Liver (tissue), 8 donors: ENCODE measurements at regions not wholly inside any gene's neighbourhood (a gene's known extent, or its start where the extent isn't known, plus 50 kb on each side); places are given as distances from the start of the nearest gene placed in this dataset.

Experiments used
- DNase-seq: peaks from one replicate; pipeline ENCODE4 v3.0.0-alpha.2; 2017; ENCODE audit warnings: low spot score
- H3K27ac ChIP-seq, 2 donors: one replicate each; pipeline ENCODE4 v1.7.0; 2013; ENCODE audit warnings: inconsistent platforms in 2 of 2, low read length in 2 of 2, control low read depth in 1 of 2, low read depth in 1 of 2, mild to moderate bottlenecking in 1 of 2
- H3K27me3 ChIP-seq, 4 donors: one replicate each; pipeline versions ENCODE4 v1.6.1 to v1.7.0; 2013; ENCODE audit warnings: low read length in 3 of 4, inconsistent platforms in 1 of 4, mild to moderate bottlenecking in 1 of 4, moderate library complexity in 1 of 4; ENCODE audit not compliant: control insufficient read depth in 4 of 4, insufficient read depth in 4 of 4
- H3K36me3 ChIP-seq, 4 donors: one replicate each; pipeline versions ENCODE4 v1.6.1 to v1.7.0; 2013; ENCODE audit warnings: low read length in 3 of 4, mild to moderate bottlenecking in 3 of 4, low read depth in 1 of 4, moderate library complexity in 1 of 4; ENCODE audit not compliant: control insufficient read depth in 4 of 4, insufficient read depth in 3 of 4
- H3K4me1 ChIP-seq, 4 donors: one replicate each; pipeline versions ENCODE4 v1.6.1 to v1.7.0; 2013; ENCODE audit warnings: low read length in 3 of 4, mild to moderate bottlenecking in 3 of 4, moderate library complexity in 1 of 4; ENCODE audit not compliant: control insufficient read depth in 4 of 4, insufficient read depth in 4 of 4
- H3K4me3 ChIP-seq, 3 donors: one replicate each; pipeline versions ENCODE4 v1.6.1 to v1.7.0; 2013; ENCODE audit warnings: low read length in 3 of 3, control low read depth in 1 of 3, low read depth in 1 of 3, mild to moderate bottlenecking in 1 of 3
- H3K9ac ChIP-seq, 2 donors: one replicate each; pipeline ENCODE4 v1.7.0; 2013; ENCODE audit warnings: low read length in 2 of 2, mild to moderate bottlenecking in 2 of 2, moderate library complexity in 2 of 2, control low read depth in 1 of 2, low read depth in 1 of 2
- H3K9me3 ChIP-seq, 4 donors: one replicate each; pipeline versions ENCODE4 v1.6.1 to v1.7.0; 2013; ENCODE audit warnings: low read length in 3 of 4; ENCODE audit not compliant: control insufficient read depth in 4 of 4
- EGR1 ChIP-seq, 2 donors: IDR thresholded peaks; 2 replicates each; pipeline ENCODE4 v1.6.1; 2016 to 2018; ENCODE audit warnings: antibody characterized with exemption in 2 of 2, low read depth in 2 of 2
- FOXA1 ChIP-seq: IDR thresholded peaks from 2 replicates; pipeline ENCODE4 v1.6.1; 2016; ENCODE audit warnings: antibody characterized with exemption
- FOXA2 ChIP-seq: IDR thresholded peaks from 2 replicates; pipeline ENCODE4 v1.6.1; 2016; ENCODE audit warnings: antibody characterized with exemption
- GABPA ChIP-seq, 2 donors: IDR thresholded peaks in 1 of 2; conservative IDR thresholded peaks in 1 of 2; 2 replicates each; pipeline ENCODE4 v1.6.1; 2016; ENCODE audit warnings: antibody characterized with exemption in 2 of 2, mild to moderate bottlenecking in 1 of 2, moderate library complexity in 1 of 2
- HNF4G ChIP-seq: IDR thresholded peaks from 2 replicates; pipeline ENCODE4 v1.6.1; 2016; ENCODE audit warnings: antibody characterized with exemption
- JUND ChIP-seq, 2 donors: IDR thresholded peaks; 2 replicates each; pipeline ENCODE4 v1.6.1; 2016; ENCODE audit warnings: antibody characterized with exemption in 2 of 2
- NR2F2 ChIP-seq: IDR thresholded peaks from 2 replicates; pipeline ENCODE4 v1.6.1; 2016; ENCODE audit warnings: antibody characterized with exemption
- RAD21 ChIP-seq, 2 donors: IDR thresholded peaks; 2 replicates each; pipeline ENCODE4 v1.6.1; 2016; ENCODE audit warnings: antibody characterized with exemption in 2 of 2, mild to moderate bottlenecking in 2 of 2
- RXRA ChIP-seq, 2 donors: IDR thresholded peaks; 2 replicates each; pipeline ENCODE4 v1.6.1; 2017 to 2018; ENCODE audit warnings: antibody characterized with exemption in 2 of 2, mild to moderate bottlenecking in 1 of 2
- TAF1 ChIP-seq: conservative IDR thresholded peaks from 2 replicates; pipeline ENCODE4 v1.6.1; 2016; ENCODE audit warnings: antibody characterized with exemption, mild to moderate bottlenecking
- YY1 ChIP-seq: IDR thresholded peaks from 2 replicates; pipeline ENCODE4 v1.6.1; 2016; ENCODE audit warnings: antibody characterized with exemption, mild to moderate bottlenecking
- WGBS: extraction: QIAGEN DNeasy Blood & Tissue Kit; methylation state at CpG from one replicate; pipeline ENCODE4 v1.1.7; 2013; 5-methylcytosine and 5-hydroxymethylcytosine counted together
- TF ChIP-seq, protein P1 (sequence below): IDR thresholded peaks from 2 replicates; pipeline ENCODE4 v1.6.1; 2016; ENCODE audit warnings: antibody characterized with exemption
- TF ChIP-seq, protein P2 (sequence below): IDR thresholded peaks from 2 replicates; pipeline ENCODE4 v1.6.1; 2016; ENCODE audit warnings: antibody characterized with exemption, mild to moderate bottlenecking
- TF ChIP-seq, protein P3 (sequence below): IDR thresholded peaks from 2 replicates; pipeline ENCODE4 v1.6.1; 2016; ENCODE audit warnings: antibody characterized with exemption
- TF ChIP-seq, protein P4 (sequence below): IDR thresholded peaks from 2 replicates; pipeline ENCODE4 v1.6.1; 2016; ENCODE audit warnings: antibody characterized with exemption
- TF ChIP-seq, protein P5 (sequence below): fragments of 150-350 bp; IDR thresholded peaks from 2 replicates; pipeline ENCODE4 v1.5.1; 2017; ENCODE audit warnings: improper control_type of control experiment, low read depth, low read length; ENCODE audit not compliant: missing input control
- donor health status: healthy.
- donor health status: healthy.
- donor health status: healthy.
- donor health status: healthy.
- donor health status: healthy.

DNA sequence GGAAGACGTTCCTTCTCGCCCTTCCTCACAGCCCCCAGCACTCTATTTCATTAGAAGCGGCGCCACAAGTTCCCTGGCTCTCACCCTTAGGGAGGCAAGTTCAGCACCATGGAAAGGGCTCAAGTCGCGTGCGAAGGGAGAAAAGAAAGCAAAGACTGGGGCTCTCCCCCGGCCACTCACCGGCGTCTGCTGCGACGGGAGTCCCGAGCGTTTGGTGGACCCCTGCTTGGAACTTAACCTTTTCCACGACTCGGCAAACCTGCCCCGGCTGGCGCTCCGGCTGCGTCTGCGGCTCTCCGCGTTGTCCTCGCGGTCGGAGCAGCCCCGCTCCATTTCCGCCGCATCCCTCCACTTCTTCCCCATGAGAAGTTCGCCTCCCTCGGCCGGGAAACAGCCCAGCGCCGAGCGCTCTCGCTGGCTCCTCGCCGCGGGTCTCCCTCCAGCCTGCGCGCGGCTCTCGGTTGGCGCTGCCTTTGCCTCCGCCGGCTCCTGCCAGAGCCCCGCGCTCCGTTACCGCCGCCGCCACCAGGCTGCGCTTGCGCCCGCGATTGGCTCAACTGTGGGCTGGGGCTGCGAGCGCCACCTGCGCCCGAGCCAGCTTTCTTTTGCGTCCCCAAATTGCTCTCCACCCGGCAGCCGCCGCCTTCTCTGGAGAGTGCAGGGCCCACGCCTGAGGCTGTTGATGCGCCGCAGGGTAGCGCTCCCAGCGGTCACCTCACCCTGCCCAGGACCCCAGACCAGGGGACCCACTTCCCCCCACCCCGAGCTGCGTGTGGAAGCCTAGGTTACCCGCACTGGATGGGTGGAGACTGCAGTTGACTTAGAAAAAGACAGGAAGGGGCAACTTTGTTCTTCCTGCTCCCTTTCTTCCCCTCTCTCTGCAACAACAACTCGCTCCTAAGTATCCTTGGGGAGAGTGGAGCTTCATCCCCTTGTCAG lies 321.6 kb downstream of the CEMIP2 start:
- H3K4me1 ChIP-seq: peaks cover 3 to 12% (median 6%) of the 10 kb centered on the region in 4 donors
- H3K27me3 ChIP-seq: peaks cover 0 to 11% (median 7%) of the 10 kb centered on the region in 4 donors
- 4% methylated on average over 73 of the region's 73 CpGs for WGBS
- peak; percentile 39 for DNase-seq
- no peak overlapping the region for H3K9ac ChIP-seq
- peak overlapping the region in 2 of 3 donors; percentile 59 to 68 for H3K4me3 ChIP-seq
- TF ChIP-seq RAD21 (IDR thresholded peaks at IDR 0.05): peak in 1 of 2 donors; percentile 50
- TF ChIP-seq, protein P1, sequence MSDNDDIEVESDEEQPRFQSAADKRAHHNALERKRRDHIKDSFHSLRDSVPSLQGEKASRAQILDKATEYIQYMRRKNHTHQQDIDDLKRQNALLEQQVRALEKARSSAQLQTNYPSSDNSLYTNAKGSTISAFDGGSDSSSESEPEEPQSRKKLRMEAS: peak; percentile 40
- TF ChIP-seq, protein P2, sequence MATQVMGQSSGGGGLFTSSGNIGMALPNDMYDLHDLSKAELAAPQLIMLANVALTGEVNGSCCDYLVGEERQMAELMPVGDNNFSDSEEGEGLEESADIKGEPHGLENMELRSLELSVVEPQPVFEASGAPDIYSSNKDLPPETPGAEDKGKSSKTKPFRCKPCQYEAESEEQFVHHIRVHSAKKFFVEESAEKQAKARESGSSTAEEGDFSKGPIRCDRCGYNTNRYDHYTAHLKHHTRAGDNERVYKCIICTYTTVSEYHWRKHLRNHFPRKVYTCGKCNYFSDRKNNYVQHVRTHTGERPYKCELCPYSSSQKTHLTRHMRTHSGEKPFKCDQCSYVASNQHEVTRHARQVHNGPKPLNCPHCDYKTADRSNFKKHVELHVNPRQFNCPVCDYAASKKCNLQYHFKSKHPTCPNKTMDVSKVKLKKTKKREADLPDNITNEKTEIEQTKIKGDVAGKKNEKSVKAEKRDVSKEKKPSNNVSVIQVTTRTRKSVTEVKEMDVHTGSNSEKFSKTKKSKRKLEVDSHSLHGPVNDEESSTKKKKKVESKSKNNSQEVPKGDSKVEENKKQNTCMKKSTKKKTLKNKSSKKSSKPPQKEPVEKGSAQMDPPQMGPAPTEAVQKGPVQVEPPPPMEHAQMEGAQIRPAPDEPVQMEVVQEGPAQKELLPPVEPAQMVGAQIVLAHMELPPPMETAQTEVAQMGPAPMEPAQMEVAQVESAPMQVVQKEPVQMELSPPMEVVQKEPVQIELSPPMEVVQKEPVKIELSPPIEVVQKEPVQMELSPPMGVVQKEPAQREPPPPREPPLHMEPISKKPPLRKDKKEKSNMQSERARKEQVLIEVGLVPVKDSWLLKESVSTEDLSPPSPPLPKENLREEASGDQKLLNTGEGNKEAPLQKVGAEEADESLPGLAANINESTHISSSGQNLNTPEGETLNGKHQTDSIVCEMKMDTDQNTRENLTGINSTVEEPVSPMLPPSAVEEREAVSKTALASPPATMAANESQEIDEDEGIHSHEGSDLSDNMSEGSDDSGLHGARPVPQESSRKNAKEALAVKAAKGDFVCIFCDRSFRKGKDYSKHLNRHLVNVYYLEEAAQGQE: peak; percentile 99
- TF ChIP-seq, protein P3, sequence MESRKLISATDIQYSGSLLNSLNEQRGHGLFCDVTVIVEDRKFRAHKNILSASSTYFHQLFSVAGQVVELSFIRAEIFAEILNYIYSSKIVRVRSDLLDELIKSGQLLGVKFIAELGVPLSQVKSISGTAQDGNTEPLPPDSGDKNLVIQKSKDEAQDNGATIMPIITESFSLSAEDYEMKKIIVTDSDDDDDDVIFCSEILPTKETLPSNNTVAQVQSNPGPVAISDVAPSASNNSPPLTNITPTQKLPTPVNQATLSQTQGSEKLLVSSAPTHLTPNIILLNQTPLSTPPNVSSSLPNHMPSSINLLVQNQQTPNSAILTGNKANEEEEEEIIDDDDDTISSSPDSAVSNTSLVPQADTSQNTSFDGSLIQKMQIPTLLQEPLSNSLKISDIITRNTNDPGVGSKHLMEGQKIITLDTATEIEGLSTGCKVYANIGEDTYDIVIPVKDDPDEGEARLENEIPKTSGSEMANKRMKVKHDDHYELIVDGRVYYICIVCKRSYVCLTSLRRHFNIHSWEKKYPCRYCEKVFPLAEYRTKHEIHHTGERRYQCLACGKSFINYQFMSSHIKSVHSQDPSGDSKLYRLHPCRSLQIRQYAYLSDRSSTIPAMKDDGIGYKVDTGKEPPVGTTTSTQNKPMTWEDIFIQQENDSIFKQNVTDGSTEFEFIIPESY: no peak
- H3K9me3 ChIP-seq: peaks cover 0 to 2% (median 0%) of the 10 kb centered on the region in 4 donors
- H3K36me3 ChIP-seq: no peaks in the 10 kb centered on the region
- no peak overlapping the region for H3K27ac ChIP-seq

DNA sequence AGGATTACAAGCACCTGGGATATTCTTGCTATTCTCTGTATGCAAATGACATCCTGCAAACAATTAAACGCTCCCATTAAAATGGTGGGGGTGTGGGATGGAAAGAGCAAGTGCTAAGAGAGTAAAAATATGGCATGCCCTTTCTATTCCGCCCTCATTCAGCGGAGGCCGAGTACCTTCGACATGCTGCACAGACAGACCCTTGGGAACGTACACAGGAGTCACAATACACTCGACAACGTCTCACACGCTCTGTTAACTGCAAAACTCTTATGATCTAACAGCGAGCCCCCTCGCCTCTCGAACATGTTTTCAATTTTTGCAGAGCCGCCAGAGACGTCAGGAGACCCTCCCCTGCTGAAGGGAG lies 322.2 kb downstream of the CEMIP2 start:
- peak overlapping the region in 1 of 3 donors; percentile 68 for H3K4me3 ChIP-seq
- no peak overlapping the region for H3K27ac ChIP-seq
- peaks cover 0 to 11% (median 7%) of the 10 kb centered on the region in 4 donors for H3K27me3 ChIP-seq
- H3K36me3 ChIP-seq: no peaks in the 10 kb centered on the region
- H3K9me3 ChIP-seq: no peaks in the 10 kb centered on the region
- no peak overlapping the region for H3K9ac ChIP-seq
- H3K4me1 ChIP-seq: peaks cover 3 to 12% (median 6%) of the 10 kb centered on the region in 4 donors
- DNase-seq: no peak
- WGBS: 34% methylated on average over 14 of the region's 14 CpGs
- TF ChIP-seq FOXA1 (no peak), HNF4G (no peak), YY1 (no peak), GABPA (IDR thresholded peaks at IDR 0.05 in 1 of 2, conservative IDR thresholded peaks at IDR 0.05 in 1 of 2) (no peak), EGR1 (IDR thresholded peaks at IDR 0.05; ENCODE audit: low read depth in 2 of 2) (no peak), TAF1 (no peak), NR2F2 (no peak), RXRA (IDR thresholded peaks at IDR 0.05) (no peak), JUND (IDR thresholded peaks at IDR 0.05) (no peak), RAD21 (IDR thresholded peaks at IDR 0.05) (no peak), FOXA2 (no peak)
- TF ChIP-seq, protein P1: no peak
- TF ChIP-seq, protein P2: no peak
- TF ChIP-seq, protein P4, sequence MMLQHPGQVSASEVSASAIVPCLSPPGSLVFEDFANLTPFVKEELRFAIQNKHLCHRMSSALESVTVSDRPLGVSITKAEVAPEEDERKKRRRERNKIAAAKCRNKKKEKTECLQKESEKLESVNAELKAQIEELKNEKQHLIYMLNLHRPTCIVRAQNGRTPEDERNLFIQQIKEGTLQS: no peak
- TF ChIP-seq, protein P5, sequence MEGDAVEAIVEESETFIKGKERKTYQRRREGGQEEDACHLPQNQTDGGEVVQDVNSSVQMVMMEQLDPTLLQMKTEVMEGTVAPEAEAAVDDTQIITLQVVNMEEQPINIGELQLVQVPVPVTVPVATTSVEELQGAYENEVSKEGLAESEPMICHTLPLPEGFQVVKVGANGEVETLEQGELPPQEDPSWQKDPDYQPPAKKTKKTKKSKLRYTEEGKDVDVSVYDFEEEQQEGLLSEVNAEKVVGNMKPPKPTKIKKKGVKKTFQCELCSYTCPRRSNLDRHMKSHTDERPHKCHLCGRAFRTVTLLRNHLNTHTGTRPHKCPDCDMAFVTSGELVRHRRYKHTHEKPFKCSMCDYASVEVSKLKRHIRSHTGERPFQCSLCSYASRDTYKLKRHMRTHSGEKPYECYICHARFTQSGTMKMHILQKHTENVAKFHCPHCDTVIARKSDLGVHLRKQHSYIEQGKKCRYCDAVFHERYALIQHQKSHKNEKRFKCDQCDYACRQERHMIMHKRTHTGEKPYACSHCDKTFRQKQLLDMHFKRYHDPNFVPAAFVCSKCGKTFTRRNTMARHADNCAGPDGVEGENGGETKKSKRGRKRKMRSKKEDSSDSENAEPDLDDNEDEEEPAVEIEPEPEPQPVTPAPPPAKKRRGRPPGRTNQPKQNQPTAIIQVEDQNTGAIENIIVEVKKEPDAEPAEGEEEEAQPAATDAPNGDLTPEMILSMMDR: no peak
- TF ChIP-seq, protein P3: no peak
